B cell (primary cell): ENCODE measurements at regions not wholly inside any gene's neighbourhood (a gene's known extent, or its start where the extent isn't known, plus 50 kb on each side); places are given as distances from the start of the nearest gene placed in this dataset.
A peak's percentile ranks its signal among the peaks of the same experiment; 100 is the strongest.

Experiments
- ATAC-seq: fragments of 200-7000 bp; cut with Tn5 transposase; one replicate; pipeline ENCODE4 v1.10.0; 2021; ENCODE audit warnings: low read depth, mild to moderate bottlenecking, moderate number of reproducible peaks, moderate library complexity
- CTCF ChIA-PET: fragments of 350-600 bp; sonication (Branson Sonifier 250); formaldehyde crosslinking; loops from one replicate; lab custom pipeline; 2021; ENCODE audit warnings: antibody characterized with exemption, inconsistent platforms; lab: Charles Lee
- POLR2A ChIA-PET: fragments of 350-600 bp; sonication (Branson Sonifier 250); formaldehyde crosslinking; loops from one replicate; lab custom pipeline; 2021; ENCODE audit warnings: antibody characterized with exemption; lab: Charles Lee
- DNase-seq: peaks from one replicate; pipeline ENCODE4 v3.0.0; 2013
- H2AFZ ChIP-seq: 2 replicates; pipeline ENCODE4 v1.6.1; 2012; ENCODE audit warnings: mild to moderate bottlenecking, low read depth, low read length; ENCODE audit not compliant: insufficient read depth, poor library complexity, severe bottlenecking
- H3K27ac ChIP-seq, 2 donors: 1 replicate in 1 of 2; 2 replicates in 1 of 2; pipeline ENCODE4 v1.5.1; 2012 to 2013; ENCODE audit warnings: low read length in 2 of 2, mild to moderate bottlenecking in 2 of 2, moderate library complexity in 1 of 2
- H3K27me3 ChIP-seq, 4 experiments: fragments of 200-600 bp in 1 of 4; sonication (generic) in 1 of 4; replicated peaks in 1 of 4; 1 replicate in 2 of 4; 2 replicates in 2 of 4; pipeline versions ENCODE4 v1.6.1 to v1.7.0; 2013 to 2016; ENCODE audit warnings: low read length in 3 of 4, mild to moderate bottlenecking in 2 of 4, mixed read lengths in 1 of 4, moderate library complexity in 1 of 4; ENCODE audit not compliant: insufficient read depth in 4 of 4, control insufficient read depth in 3 of 4; ENCODE audit errors: control extremely low read depth in 1 of 4
- H3K36me3 ChIP-seq, 2 experiments: replicated peaks in 1 of 2; 1 replicate in 1 of 2; 2 replicates in 1 of 2; pipeline versions ENCODE4 v1.6.1 to v1.7.1; 2013; ENCODE audit warnings: low read length in 1 of 2; ENCODE audit not compliant: insufficient read depth in 2 of 2, control insufficient read depth in 1 of 2; ENCODE audit errors: control extremely low read depth in 1 of 2, extremely low read depth in 1 of 2
- H3K4me1 ChIP-seq, 2 donors: fragments of 200-600 bp in 1 of 2; sonication (generic) in 1 of 2; 1 replicate in 1 of 2; 2 replicates in 1 of 2; pipeline versions ENCODE4 v1.5.1 to v1.6.1; 2013 to 2017; ENCODE audit warnings: low read length in 2 of 2; ENCODE audit not compliant: control insufficient read depth in 2 of 2, insufficient read depth in 2 of 2
- H3K4me2 ChIP-seq: replicated peaks from 2 replicates; pipeline ENCODE3; 2012; ENCODE audit warnings: mild to moderate bottlenecking, low read depth, low read length; ENCODE audit not compliant: poor library complexity, severe bottlenecking
- H3K4me3 ChIP-seq, 5 experiments: fragments of 200-600 bp in 1 of 5; sonication (generic) in 1 of 5; 1 replicate in 3 of 5; 2 replicates in 2 of 5; pipeline versions ENCODE4 v1.5.1 to v1.7.0; 2011 to 2016; ENCODE audit warnings: low read length in 4 of 5, mild to moderate bottlenecking in 4 of 5, low read depth in 2 of 5, control low read depth in 1 of 5, moderate library complexity in 1 of 5; ENCODE audit not compliant: insufficient read depth in 1 of 5; ENCODE audit errors: control extremely low read depth in 1 of 5, extremely low read depth in 1 of 5
- H3K79me2 ChIP-seq: fragments of 200-600 bp; sonication (generic); one replicate; pipeline ENCODE4 v1.6.0; 2016; ENCODE audit warnings: low read length; ENCODE audit not compliant: control insufficient read depth, insufficient read depth
- H3K9ac ChIP-seq: fragments of 200-600 bp; sonication (generic); 2 replicates; pipeline ENCODE4 v1.6.1; 2017; ENCODE audit warnings: mild to moderate bottlenecking, low read length, moderate library complexity
- H3K9me3 ChIP-seq, 3 donors: one replicate each; pipeline versions ENCODE4 v1.6.1 to v1.7.1; 2013; ENCODE audit warnings: low read length in 2 of 3; ENCODE audit not compliant: control insufficient read depth in 2 of 3, insufficient read depth in 1 of 3; ENCODE audit errors: control extremely low read depth in 1 of 3
- H4K20me1 ChIP-seq: 2 replicates; pipeline ENCODE4 v1.6.0; 2012; ENCODE audit warnings: mild to moderate bottlenecking, low read length; ENCODE audit not compliant: insufficient read depth, control insufficient read depth, poor library complexity, severe bottlenecking
- H3K27ac Mint-ChIP-seq: one replicate; pipeline ENCODE4 v1.8.0; 2021; ENCODE audit warnings: mixed read lengths
- H3K27me3 Mint-ChIP-seq: one replicate; pipeline ENCODE4 v1.8.0; 2021; ENCODE audit warnings: mixed read lengths
- H3K4me1 Mint-ChIP-seq: one replicate; pipeline ENCODE4 v1.8.0; 2021; ENCODE audit warnings: mixed read lengths
- H3K4me3 Mint-ChIP-seq: one replicate; pipeline ENCODE4 v1.8.0; 2021; ENCODE audit warnings: mixed read lengths
- H3K9me3 Mint-ChIP-seq: one replicate; pipeline ENCODE4 v1.8.0; 2022; ENCODE audit warnings: mixed read lengths; ENCODE audit not compliant: insufficient read depth
- EZH2 ChIP-seq: IDR thresholded peaks from 2 replicates; pipeline ENCODE4 v1.6.1; 2012; ENCODE audit warnings: borderline replicate concordance, low read depth, mild to moderate bottlenecking, moderate library complexity, low read length; ENCODE audit not compliant: insufficient read depth, poor library complexity, severe bottlenecking
- WGBS: methylation state at CpG from one replicate; pipeline ENCODE4 v1.1.5; 2013; ENCODE audit warnings: missing lambda C conversion rate; ENCODE audit not compliant: insufficient coverage; 5-methylcytosine and 5-hydroxymethylcytosine counted together
- intact Hi-C: fragments of 100-400 bp; cut with micrococcal nuclease; formaldehyde crosslinking; loops from one replicate; pipeline ENCODE4 v1.10.0; 2022
- TF ChIP-seq, protein P1 (sequence below): fragments of 200-600 bp; IDR thresholded peaks from one replicate; pipeline ENCODE4 v1.8.0; 2022; ENCODE audit warnings: antibody characterized with exemption, mild to moderate bottlenecking

- Mint-ChIP-seq H3K4me3 (peak overlapping the region; percentile 75), H3K4me1 (peaks cover 49% of the 10 kb centered on the region), H3K9me3 (no peaks in the 10 kb centered on the region), H3K27ac (peak overlapping the region; percentile 70), H3K27me3 (no peaks in the 10 kb centered on the region)
- ATAC-seq (no peak), DNase-seq (peak; percentile 25)
- Histone ChIP-seq H3K4me2 (peak overlapping the region; percentile 74), H3K79me2 (no peaks in the 10 kb centered on the region), H3K9me3 (no peaks in the 10 kb centered on the region), H3K4me1 (peaks cover 45 to 46% of the 10 kb centered on the region in 2 donors), H3K27me3 (no peaks in the 10 kb centered on the region), H3K36me3 (no peaks in the 10 kb centered on the region), H4K20me1 (no peaks in the 10 kb centered on the region), H2AFZ (peak overlapping the region; percentile 35), H3K9ac (peak overlapping the region; percentile 53), H3K27ac (peak overlapping the region; percentile 47 to 74), H3K4me3 (peak overlapping the region in 2 of 5 experiments; percentile 30 to 55)
- TF ChIP-seq EZH2: no peak
- TF ChIP-seq, protein P1, sequence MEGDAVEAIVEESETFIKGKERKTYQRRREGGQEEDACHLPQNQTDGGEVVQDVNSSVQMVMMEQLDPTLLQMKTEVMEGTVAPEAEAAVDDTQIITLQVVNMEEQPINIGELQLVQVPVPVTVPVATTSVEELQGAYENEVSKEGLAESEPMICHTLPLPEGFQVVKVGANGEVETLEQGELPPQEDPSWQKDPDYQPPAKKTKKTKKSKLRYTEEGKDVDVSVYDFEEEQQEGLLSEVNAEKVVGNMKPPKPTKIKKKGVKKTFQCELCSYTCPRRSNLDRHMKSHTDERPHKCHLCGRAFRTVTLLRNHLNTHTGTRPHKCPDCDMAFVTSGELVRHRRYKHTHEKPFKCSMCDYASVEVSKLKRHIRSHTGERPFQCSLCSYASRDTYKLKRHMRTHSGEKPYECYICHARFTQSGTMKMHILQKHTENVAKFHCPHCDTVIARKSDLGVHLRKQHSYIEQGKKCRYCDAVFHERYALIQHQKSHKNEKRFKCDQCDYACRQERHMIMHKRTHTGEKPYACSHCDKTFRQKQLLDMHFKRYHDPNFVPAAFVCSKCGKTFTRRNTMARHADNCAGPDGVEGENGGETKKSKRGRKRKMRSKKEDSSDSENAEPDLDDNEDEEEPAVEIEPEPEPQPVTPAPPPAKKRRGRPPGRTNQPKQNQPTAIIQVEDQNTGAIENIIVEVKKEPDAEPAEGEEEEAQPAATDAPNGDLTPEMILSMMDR: no peak
- 0% methylated on average over 3 of the region's 6 CpGs for WGBS
- CTCF ChIA-PET: interaction anchor here (0.7 to 1.7 kb wide), 4 partner anchors 8 to 641 kb away, joined by 3 to 8 read pairs (median 3); no protein-coding TSS in a partner anchor
- intact Hi-C loops: loop anchor here (5.0 to 10.0 kb wide), 6 partner anchors 49 to 444 kb away; no protein-coding TSS in a partner anchor
- POLR2A ChIA-PET: interaction anchor here (0.6 to 1.2 kb wide), 3 partner anchors 10 to 653 kb away, joined by 4 to 11 read pairs (median 5); no protein-coding TSS in a partner anchor
These were observed 586.0 kb downstream of the EBF1 start for GRCh38 chr5:158513490-158514318.

DNA sequence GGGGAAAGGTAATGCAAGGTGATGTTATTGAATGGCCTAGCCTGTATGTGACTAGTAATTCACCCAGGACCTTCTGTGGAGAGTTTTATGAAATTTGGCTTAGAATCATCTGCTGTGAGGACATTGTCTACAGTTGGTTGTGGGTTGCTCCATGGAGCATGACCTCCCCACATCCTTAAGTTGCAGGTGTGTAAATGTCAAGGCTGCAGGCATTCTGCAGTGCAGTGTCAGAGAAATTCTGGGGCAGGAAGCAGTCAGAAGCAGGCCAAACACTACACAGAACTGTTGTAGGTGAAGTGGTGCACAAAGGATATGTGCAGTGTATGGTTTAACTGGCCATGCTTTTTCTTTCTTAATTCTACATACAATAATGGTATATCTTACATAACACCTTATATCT is 588.3 kb downstream of the EBF1 start:
- Histone ChIP-seq H3K4me2 (peak overlapping the region; percentile 35), H3K4me3 (no peak overlapping the region), H3K9ac (no peak overlapping the region), H2AFZ (no peak overlapping the region), H3K79me2 (no peaks in the 10 kb centered on the region), H3K9me3 (peaks cover 0 to 9% (median 0%) of the 10 kb centered on the region in 3 donors), H3K27ac (peak overlapping the region in 1 of 2 donors; percentile 21), H3K36me3 (no peaks in the 10 kb centered on the region), H3K4me1 (peaks cover 45 to 46% of the 10 kb centered on the region in 2 donors), H4K20me1 (no peaks in the 10 kb centered on the region), H3K27me3 (no peaks in the 10 kb centered on the region)
- TF ChIP-seq, protein P1: no peak
- TF ChIP-seq EZH2: no peak
- Mint-ChIP-seq H3K4me1 (peaks cover 49% of the 10 kb centered on the region), H3K27me3 (no peaks in the 10 kb centered on the region), H3K27ac (peak overlapping the region; percentile 64), H3K9me3 (peaks cover under 1% of the 10 kb centered on the region), H3K4me3 (peak overlapping the region; percentile 33)
- intact Hi-C loops: loop anchor here (5.0 to 10.0 kb wide), 6 partner anchors 51 to 446 kb away; no protein-coding TSS in a partner anchor
- ChIA-PET POLR2A (no interaction called here), CTCF (no interaction called here)
- DNase-seq (peak; percentile 74), ATAC-seq (peak; percentile 98)
